Astrocyte (in vitro differentiated cells and primary cell): ENCODE measurements at regions not wholly inside any gene's neighbourhood (a gene's known extent, or its start where the extent isn't known, plus 50 kb on each side); places are given as distances from the start of the nearest gene placed in this dataset.

ENCODE experiments used
- DNase-seq: peaks from one replicate; pipeline ENCODE4 v3.0.0-alpha.2; 2010; ENCODE audit warnings: low read depth
- FAIRE-seq: peaks from 2 replicates; lab custom pipeline; 2011; peaks lifted over from hg19 to GRCh38; lab: Jason Lieb, UNC
- H2AFZ ChIP-seq: 2 replicates; pipeline ENCODE4 v1.6.0; 2012; ENCODE audit warnings: low read depth, low read length, inconsistent platforms
- H3K27ac ChIP-seq: 2 replicates; pipeline ENCODE4 v1.5.1; 2011; ENCODE audit warnings: low read depth, low read length, inconsistent platforms
- H3K27me3 ChIP-seq: 2 replicates; pipeline ENCODE4 v1.6.0; 2011; ENCODE audit warnings: low read length, inconsistent platforms; ENCODE audit not compliant: insufficient read depth
- H3K36me3 ChIP-seq: 2 replicates; pipeline ENCODE4 v1.5.1; 2011; ENCODE audit warnings: low read length, inconsistent platforms; ENCODE audit not compliant: insufficient read depth
- H3K4me1 ChIP-seq: 2 replicates; pipeline ENCODE4 v1.5.1; 2011; ENCODE audit warnings: low read length, inconsistent platforms; ENCODE audit not compliant: insufficient read depth
- H3K4me2 ChIP-seq: 2 replicates; pipeline ENCODE4 v1.6.0; 2012; ENCODE audit warnings: low read length, inconsistent platforms
- H3K4me3 ChIP-seq: 2 replicates; pipeline ENCODE4 v1.5.1; 2011; ENCODE audit warnings: low read depth, mild to moderate bottlenecking, low read length, inconsistent platforms; ENCODE audit not compliant: insufficient read depth
- H3K79me2 ChIP-seq: 2 replicates; pipeline ENCODE4 v1.6.0; 2012; ENCODE audit warnings: mild to moderate bottlenecking, low read length, inconsistent platforms; ENCODE audit not compliant: insufficient read depth
- H3K9ac ChIP-seq: 2 replicates; pipeline ENCODE4 v1.6.0; 2012; ENCODE audit warnings: mild to moderate bottlenecking, low read length, inconsistent platforms
- H3K9me3 ChIP-seq: 2 replicates; pipeline ENCODE4 v1.5.1; 2012; ENCODE audit warnings: low read depth, mild to moderate bottlenecking, low read length, inconsistent platforms; ENCODE audit not compliant: insufficient read depth
- H4K20me1 ChIP-seq: 2 replicates; pipeline ENCODE4 v1.6.0; 2012; ENCODE audit warnings: low read length, inconsistent platforms; ENCODE audit not compliant: insufficient read depth
- H3K27ac Mint-ChIP-seq: one replicate; pipeline ENCODE4 v1.8.0; 2021; ENCODE audit warnings: mild to moderate bottlenecking, mixed read lengths; ENCODE audit not compliant: unreplicated experiment
- H3K27me3 Mint-ChIP-seq: one replicate; pipeline ENCODE4 v1.8.0; 2021; ENCODE audit warnings: low read depth, mixed read lengths; ENCODE audit not compliant: unreplicated experiment
- H3K36me3 Mint-ChIP-seq: one replicate; pipeline ENCODE4 v1.8.0; 2021; ENCODE audit warnings: low read depth, mixed read lengths; ENCODE audit not compliant: unreplicated experiment
- H3K4me1 Mint-ChIP-seq: one replicate; pipeline ENCODE4 v1.8.0; 2021; ENCODE audit warnings: low read depth, mixed read lengths; ENCODE audit not compliant: unreplicated experiment
- H3K4me3 Mint-ChIP-seq: one replicate; pipeline ENCODE4 v1.8.0; 2021; ENCODE audit warnings: mild to moderate bottlenecking, moderate library complexity, mixed read lengths; ENCODE audit not compliant: unreplicated experiment
- H3K9me3 Mint-ChIP-seq: one replicate; pipeline ENCODE4 v1.8.0; 2021; ENCODE audit warnings: mild to moderate bottlenecking, mixed read lengths; ENCODE audit not compliant: unreplicated experiment
- CTCF ChIP-seq: IDR thresholded peaks from 2 replicates; pipeline ENCODE4 v1.5.1; 2011; ENCODE audit warnings: low read depth, mild to moderate bottlenecking, inconsistent platforms, low read length, moderate library complexity; ENCODE audit not compliant: insufficient read depth
- EZH2 ChIP-seq: IDR thresholded peaks from 2 replicates; pipeline ENCODE4 v1.6.1; 2012; ENCODE audit warnings: mild to moderate bottlenecking, low read length, inconsistent platforms; ENCODE audit not compliant: insufficient read depth

GRCh38 chr3:132834356-132834755 lies 112.1 kb upstream of the NPHP3 start:
- TF ChIP-seq EZH2: no peak
- no peak for TF ChIP-seq CTCF
- Histone ChIP-seq H3K4me2 (no peak overlapping the region), H3K79me2 (no peaks in the 10 kb centered on the region), H3K4me3 (no peak overlapping the region), H3K36me3 (no peaks in the 10 kb centered on the region), H3K27ac (no peak overlapping the region), H3K9ac (no peak overlapping the region), H3K27me3 (no peaks in the 10 kb centered on the region), H2AFZ (no peak overlapping the region), H3K4me1 (no peaks in the 10 kb centered on the region), H3K9me3 (no peaks in the 10 kb centered on the region), H4K20me1 (no peaks in the 10 kb centered on the region)
- no peaks in the 10 kb centered on the region for H3K4me1 Mint-ChIP-seq
- H3K27me3 Mint-ChIP-seq: no peaks in the 10 kb centered on the region
- H3K36me3 Mint-ChIP-seq: no peaks in the 10 kb centered on the region
- H3K9me3 Mint-ChIP-seq: no peaks in the 10 kb centered on the region
- no peak overlapping the region for H3K4me3 Mint-ChIP-seq
- H3K27ac Mint-ChIP-seq: no peak overlapping the region
- DNase-seq: no peak
- no peak for FAIRE-seq

GRCh38 chr3:132829101-132829500 lies 106.9 kb upstream of the NPHP3 start:
- Mint-ChIP-seq H3K27ac (no peak overlapping the region), H3K36me3 (no peaks in the 10 kb centered on the region), H3K4me1 (no peaks in the 10 kb centered on the region), H3K27me3 (peaks cover 2% of the 10 kb centered on the region), H3K4me3 (no peak overlapping the region), H3K9me3 (no peaks in the 10 kb centered on the region)
- Histone ChIP-seq H3K9ac (no peak overlapping the region), H3K36me3 (no peaks in the 10 kb centered on the region), H3K9me3 (no peaks in the 10 kb centered on the region), H3K27ac (no peak overlapping the region), H3K4me1 (no peaks in the 10 kb centered on the region), H3K4me2 (no peak overlapping the region), H2AFZ (no peak overlapping the region), H3K27me3 (no peaks in the 10 kb centered on the region), H3K79me2 (no peaks in the 10 kb centered on the region), H4K20me1 (no peaks in the 10 kb centered on the region), H3K4me3 (no peak overlapping the region)
- DNase-seq (no peak), FAIRE-seq (no peak)
- TF ChIP-seq EZH2 (no peak), CTCF (no peak)

GRCh38 chr3:132822837-132823236 lies 100.6 kb upstream of the NPHP3 start:
- no peaks in the 10 kb centered on the region for H4K20me1 ChIP-seq
- H3K27me3 ChIP-seq: peaks cover 2% of the 10 kb centered on the region
- Mint-ChIP-seq H3K4me3 (no peak overlapping the region), H3K27ac (no peak overlapping the region), H3K36me3 (no peaks in the 10 kb centered on the region), H3K9me3 (peaks cover 1% of the 10 kb centered on the region), H3K27me3 (peaks cover 2% of the 10 kb centered on the region), H3K4me1 (peaks cover 2% of the 10 kb centered on the region)
- H3K4me3 ChIP-seq: no peak overlapping the region
- no peaks in the 10 kb centered on the region for H3K36me3 ChIP-seq
- no peaks in the 10 kb centered on the region for H3K79me2 ChIP-seq
- FAIRE-seq: no peak
- no peak for DNase-seq
- no peak overlapping the region for H2AFZ ChIP-seq
- H3K27ac ChIP-seq: no peak overlapping the region
- H3K4me1 ChIP-seq: no peaks in the 10 kb centered on the region
- no peaks in the 10 kb centered on the region for H3K9me3 ChIP-seq
- H3K4me2 ChIP-seq: no peak overlapping the region
- H3K9ac ChIP-seq: no peak overlapping the region
- TF ChIP-seq CTCF (no peak), EZH2 (no peak)
